ENCODE measurements at regions not wholly inside any gene's neighbourhood (a gene's known extent, or its start where the extent isn't known, plus 50 kb on each side); places are given as distances from the start of the nearest gene placed in this dataset.

DNA sequence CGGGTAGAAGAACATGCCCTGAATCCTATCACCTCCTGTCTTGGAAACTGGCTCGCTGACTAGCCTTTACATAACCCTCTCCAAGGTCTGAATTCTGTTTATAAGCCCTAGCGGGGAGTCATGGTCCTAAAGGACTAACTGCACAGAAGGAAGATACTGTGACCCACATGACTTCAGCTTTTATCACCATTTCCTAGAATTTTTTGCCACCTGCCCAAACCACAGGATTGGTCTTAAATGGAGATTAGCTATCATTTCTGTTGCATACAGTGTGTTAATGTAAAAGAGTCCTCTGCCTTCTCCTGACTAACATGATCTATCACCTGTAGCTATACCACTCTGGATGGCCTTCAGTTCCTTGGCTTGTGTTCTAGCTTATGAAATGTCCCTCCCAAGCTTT, 319.2 kb downstream of the DUSP6 start:
- no peaks in the 10 kb centered on the region for H3K27me3 Mint-ChIP-seq

DNA sequence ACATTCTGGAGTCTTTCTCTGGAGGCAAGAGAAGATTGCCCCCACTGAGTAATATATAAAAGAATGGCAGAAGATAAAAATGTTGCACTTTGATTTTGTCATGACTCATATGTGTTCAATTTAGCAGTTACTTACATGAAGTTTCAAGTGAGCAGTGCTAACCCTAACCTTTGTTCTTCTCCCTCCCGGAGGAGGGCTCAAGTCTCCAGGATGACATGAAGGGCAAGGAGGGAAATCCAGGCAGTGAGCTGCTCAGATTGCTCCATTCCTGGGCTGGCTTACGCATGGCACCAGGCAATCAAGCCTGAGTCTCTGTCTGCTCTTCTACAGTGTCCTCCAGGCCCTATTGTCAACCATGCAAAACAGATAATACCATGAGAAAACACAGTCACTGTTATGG, 322.3 kb downstream of the DUSP6 start:
- Mint-ChIP-seq H3K9me3 (no peaks in the 10 kb centered on the region), H3K4me3 (no peak overlapping the region), H3K36me3 (ENCODE audit: low read depth) (no peaks in the 10 kb centered on the region), H3K27ac (no peak overlapping the region), H3K4me1 (peaks cover 14% of the 10 kb centered on the region), H3K27me3 (peaks cover 4% of the 10 kb centered on the region)
- no peak for ATAC-seq (replicated peaks)

More for the DNA sequence above, 319.2 kb downstream of the DUSP6 start:
- H3K9me3 Mint-ChIP-seq = no peaks in the 10 kb centered on the region
- H3K36me3 Mint-ChIP-seq (ENCODE audit: low read depth) = no peaks in the 10 kb centered on the region
- peak; percentile 63 for ATAC-seq (replicated peaks)
- H3K27ac Mint-ChIP-seq = no peak overlapping the region
- no peak overlapping the region for H3K4me3 Mint-ChIP-seq
- H3K4me1 Mint-ChIP-seq = peaks cover 20% of the 10 kb centered on the region

DNA sequence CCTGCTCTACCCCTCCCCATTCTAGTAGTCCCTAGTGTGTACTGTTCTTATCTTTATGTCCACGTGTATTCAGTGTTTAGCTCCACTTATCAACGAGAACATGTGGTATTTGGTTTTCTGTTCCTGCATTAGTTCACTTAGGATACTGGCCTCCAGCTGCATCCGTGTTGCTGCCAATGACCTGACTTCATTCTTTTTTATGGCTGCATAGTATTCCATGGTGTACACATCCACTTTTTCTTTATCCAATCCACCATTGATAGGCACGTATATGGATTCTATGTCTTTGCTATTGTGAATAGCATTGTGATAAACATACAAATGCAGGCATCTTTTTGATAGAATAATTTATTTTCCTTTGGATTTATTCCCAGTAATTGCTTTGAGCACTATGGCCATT, 327.7 kb downstream of the DUSP6 start:
- ATAC-seq (replicated peaks) = no peak
- peaks cover 4% of the 10 kb centered on the region for H3K27me3 Mint-ChIP-seq
- H3K4me3 Mint-ChIP-seq = no peak overlapping the region
- no peaks in the 10 kb centered on the region for H3K9me3 Mint-ChIP-seq
- H3K36me3 Mint-ChIP-seq (ENCODE audit: low read depth) = no peaks in the 10 kb centered on the region
- no peak overlapping the region for H3K27ac Mint-ChIP-seq
- no peaks in the 10 kb centered on the region for H3K4me1 Mint-ChIP-seq

DNA sequence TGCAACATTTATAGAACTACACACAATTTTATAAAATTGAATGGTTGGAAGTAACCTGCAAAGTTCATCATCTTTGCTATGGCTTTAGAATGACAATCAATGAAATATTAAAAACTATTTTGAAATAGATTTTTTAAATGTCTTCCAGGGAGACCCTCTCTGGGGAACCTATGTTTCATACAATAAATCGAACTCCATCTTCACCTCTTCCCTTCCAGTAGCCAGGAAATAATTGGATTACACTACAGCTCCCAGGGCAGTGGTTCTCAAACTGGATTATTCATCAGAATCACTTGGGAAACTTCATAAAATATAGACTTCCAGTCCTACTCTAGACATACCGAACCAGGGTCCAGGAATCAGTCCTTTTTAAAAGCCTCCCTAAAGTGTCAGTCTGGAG, 328.4 kb downstream of the DUSP6 start:
- Mint-ChIP-seq H3K9me3 (no peaks in the 10 kb centered on the region), H3K36me3 (ENCODE audit: low read depth) (no peaks in the 10 kb centered on the region), H3K4me3 (no peak overlapping the region)

DNA sequence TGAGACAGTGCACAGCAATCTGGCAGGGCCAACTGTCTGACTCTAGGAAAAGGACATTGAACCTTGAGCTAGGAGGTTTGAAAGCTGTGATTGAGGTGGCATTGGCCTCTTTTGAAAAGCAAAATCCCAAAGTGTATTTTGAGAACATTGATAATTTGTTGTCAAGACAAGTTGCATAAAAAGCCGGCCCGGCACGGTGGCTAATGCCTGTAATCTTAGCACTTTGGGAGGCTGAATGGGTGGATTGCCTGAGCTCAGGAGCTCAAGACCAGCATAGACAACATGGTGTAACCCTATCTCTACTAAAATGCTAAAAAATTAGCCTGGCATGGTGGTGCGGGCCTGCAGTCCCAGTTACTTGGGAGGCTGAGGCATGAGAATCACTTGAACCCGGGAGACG, 331.6 kb downstream of the DUSP6 start:
- H3K27me3 Mint-ChIP-seq = peaks cover 5% of the 10 kb centered on the region
- no peak overlapping the region for H3K27ac Mint-ChIP-seq
- no peaks in the 10 kb centered on the region for H3K4me1 Mint-ChIP-seq
- H3K36me3 Mint-ChIP-seq (ENCODE audit: low read depth) = no peaks in the 10 kb centered on the region
- no peaks in the 10 kb centered on the region for H3K9me3 Mint-ChIP-seq
- no peak for ATAC-seq (replicated peaks)
- H3K4me3 Mint-ChIP-seq = no peak overlapping the region

More for the DNA sequence above, 328.4 kb downstream of the DUSP6 start:
- H3K4me1 Mint-ChIP-seq = no peaks in the 10 kb centered on the region
- ATAC-seq (replicated peaks) = no peak
- peaks cover 4% of the 10 kb centered on the region for H3K27me3 Mint-ChIP-seq
- no peak overlapping the region for H3K27ac Mint-ChIP-seq

DNA sequence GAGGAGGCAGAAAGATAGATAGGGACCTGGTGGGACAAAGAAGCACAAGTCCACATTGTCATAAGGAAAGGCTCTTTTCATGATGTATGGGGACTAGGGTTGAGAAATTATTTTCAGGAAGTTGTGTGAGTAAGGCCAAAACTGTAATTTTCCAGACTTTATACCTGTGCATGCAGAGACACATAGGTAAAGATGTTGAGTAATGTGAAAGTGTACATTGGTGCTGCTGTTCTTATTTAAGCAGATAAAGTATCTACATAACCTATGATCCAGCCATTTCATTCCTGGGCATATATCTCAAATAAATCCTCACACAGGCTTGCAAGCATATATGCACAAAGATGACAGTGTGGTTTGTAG, 332.2 kb downstream of the DUSP6 start:
- Mint-ChIP-seq H3K4me1 (no peaks in the 10 kb centered on the region), H3K4me3 (no peak overlapping the region), H3K27me3 (peaks cover 6% of the 10 kb centered on the region), H3K36me3 (ENCODE audit: low read depth) (no peaks in the 10 kb centered on the region), H3K27ac (no peak overlapping the region), H3K9me3 (no peaks in the 10 kb centered on the region)
- no peak for ATAC-seq (replicated peaks)

DNA sequence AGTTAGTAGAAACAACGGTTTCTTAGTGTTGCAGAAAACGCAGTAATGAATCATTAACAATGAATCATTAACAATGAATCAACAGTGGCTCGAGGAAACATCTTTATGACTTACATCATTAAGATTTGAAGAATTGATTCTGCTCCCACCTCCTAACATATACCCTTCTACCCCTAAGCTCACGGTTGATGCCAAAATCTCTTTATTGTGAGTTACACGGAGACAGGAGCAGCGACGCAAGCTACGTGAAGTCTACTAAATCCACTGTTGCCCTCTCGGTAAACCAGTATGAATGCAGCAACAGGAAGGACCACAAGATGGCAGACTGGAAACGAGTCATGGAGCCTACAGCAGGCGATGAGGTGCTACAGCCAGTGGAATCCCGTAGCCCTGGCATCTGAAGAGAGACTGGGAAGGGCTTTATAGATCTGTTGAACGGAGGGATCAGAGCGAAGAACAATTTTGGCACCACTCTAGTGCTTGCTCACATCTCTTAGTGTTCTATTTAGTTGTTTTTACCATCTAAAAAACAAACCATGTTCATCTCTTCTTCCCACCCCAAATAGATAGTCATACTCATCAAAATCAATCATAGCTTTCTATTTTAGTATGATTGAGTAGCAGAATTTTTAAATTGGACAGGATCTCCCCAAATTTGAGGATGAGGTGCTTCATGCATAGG, 332.7 kb downstream of the DUSP6 start:
- ATAC-seq (replicated peaks) = peak; percentile 87
- Mint-ChIP-seq H3K9me3 (no peaks in the 10 kb centered on the region), H3K36me3 (ENCODE audit: low read depth) (no peaks in the 10 kb centered on the region), H3K27me3 (peaks cover 6% of the 10 kb centered on the region), H3K4me3 (no peak overlapping the region), H3K4me1 (no peaks in the 10 kb centered on the region), H3K27ac (no peak overlapping the region)

DNA sequence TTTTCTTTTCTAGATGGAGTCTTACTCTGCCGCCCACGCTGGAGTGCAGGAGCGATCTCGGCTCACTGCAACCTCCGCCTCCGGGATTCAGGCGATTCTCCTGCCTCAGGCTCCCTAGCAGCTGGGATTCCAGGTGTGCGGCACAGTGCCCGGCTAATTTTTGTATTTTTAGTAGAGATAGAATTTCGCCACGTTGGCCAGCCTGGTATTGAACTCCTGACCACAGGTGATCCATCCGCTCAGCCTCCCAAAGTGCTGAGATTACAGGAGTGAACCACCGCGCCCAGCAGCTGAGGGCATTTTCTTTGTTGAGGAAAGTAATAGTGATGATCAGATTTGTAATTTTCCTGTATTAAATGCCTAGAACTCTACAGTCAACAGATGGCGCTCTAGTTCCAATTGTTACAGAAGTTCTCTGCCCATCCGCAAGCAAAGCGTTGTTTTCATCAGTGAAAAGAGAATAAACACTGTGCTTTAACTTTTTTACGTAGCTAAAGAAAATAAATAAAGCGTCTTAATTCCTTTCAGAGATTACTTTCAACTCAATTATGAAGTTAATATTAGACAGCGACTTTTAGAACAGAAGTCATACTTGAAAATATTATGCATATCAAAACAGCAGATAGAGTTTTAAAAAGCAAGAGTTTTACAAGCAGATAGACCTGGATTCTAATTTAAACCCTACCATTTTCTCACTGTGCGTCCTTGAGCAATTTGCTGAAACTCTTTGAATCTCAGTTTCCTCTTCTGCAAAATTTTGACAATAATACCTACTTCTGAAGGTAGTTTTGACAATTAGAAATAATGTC, 335.1 kb downstream of the DUSP6 start:
- no peaks in the 10 kb centered on the region for H3K9me3 Mint-ChIP-seq
- peak overlapping the region; percentile 5 for H3K27ac Mint-ChIP-seq
- no peaks in the 10 kb centered on the region for H3K36me3 Mint-ChIP-seq (ENCODE audit: low read depth)
- H3K27me3 Mint-ChIP-seq = peaks cover 6% of the 10 kb centered on the region
- peak; percentile 30 for ATAC-seq (replicated peaks)
- peak overlapping the region; percentile 46 for H3K4me3 Mint-ChIP-seq
- no peaks in the 10 kb centered on the region for H3K4me1 Mint-ChIP-seq

DNA sequence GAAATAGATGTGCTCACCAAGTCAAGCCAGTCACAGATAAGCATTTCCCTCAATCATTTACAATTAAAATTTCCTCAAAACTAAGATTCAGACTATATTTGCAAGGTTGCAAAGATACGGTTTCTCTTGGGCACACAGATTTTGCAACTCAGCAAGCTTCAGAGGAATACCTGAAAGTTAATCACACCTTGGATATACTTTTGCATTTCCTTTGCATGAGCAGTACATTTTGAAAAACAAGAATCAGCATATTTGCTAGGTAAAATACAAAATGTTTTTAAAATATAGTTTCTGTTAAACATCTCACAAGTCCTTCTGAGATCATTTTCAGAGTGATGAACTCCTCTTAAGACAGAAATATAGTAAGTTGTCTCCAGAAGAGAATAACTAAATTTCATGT, 336.9 kb downstream of the DUSP6 start:
- no peak for ATAC-seq (replicated peaks)
- Mint-ChIP-seq H3K36me3 (ENCODE audit: low read depth) (no peaks in the 10 kb centered on the region), H3K4me3 (no peak overlapping the region), H3K27ac (no peak overlapping the region), H3K27me3 (peaks cover 15% of the 10 kb centered on the region), H3K9me3 (no peaks in the 10 kb centered on the region), H3K4me1 (no peaks in the 10 kb centered on the region)

DNA sequence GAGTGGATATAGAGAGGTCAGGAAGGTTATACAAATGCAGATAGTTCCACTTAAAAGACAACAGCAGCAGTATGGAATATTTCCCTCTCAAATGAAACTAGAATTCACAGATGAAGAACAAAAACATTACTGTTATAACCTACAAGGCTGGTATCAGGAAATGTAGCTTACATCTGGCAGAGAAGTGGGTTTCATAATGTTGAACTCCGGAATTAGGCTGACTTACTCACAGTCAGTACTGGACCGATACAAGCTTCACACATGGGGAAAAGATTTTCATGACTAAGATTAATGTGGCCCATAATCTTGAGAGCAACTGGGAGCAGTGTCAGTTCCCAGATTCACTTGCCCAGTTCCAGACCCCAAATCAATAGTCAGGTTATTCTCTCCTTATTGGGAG, 353.9 kb downstream of the DUSP6 start:
- no peak for ATAC-seq (replicated peaks)
- Mint-ChIP-seq H3K4me3 (no peak overlapping the region), H3K27me3 (peaks cover 14% of the 10 kb centered on the region), H3K36me3 (ENCODE audit: low read depth) (no peaks in the 10 kb centered on the region), H3K9me3 (no peaks in the 10 kb centered on the region), H3K27ac (no peak overlapping the region), H3K4me1 (no peaks in the 10 kb centered on the region)

DNA sequence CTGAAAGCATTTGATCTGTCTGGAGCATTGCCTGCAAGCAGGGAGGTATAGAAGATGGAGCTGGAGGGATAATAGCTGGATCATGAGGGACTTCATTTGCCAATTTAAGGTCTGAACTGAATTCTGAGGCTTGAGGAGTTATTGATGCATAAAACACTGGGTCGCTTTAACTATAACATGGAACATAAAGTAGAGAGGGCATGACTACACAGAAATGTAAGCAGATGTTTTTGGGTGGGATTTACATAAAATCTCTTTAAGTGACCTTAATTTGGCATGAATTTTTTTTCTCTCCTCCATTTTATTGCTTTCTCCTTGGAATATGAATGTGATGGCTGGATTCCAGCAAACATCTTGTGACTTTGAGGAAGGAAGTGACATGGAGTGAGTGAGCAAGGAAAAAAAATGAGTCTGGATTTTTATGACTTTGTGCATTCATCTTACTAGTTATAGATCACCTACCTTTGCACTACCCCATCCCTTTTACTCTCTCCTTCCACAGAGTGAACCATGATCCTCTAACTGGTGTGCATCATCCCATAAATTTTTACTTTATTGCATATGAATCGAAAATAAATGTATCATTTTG, 356.0 kb downstream of the DUSP6 start:
- no peak for ATAC-seq (replicated peaks)
- Mint-ChIP-seq H3K36me3 (ENCODE audit: low read depth) (no peaks in the 10 kb centered on the region), H3K27me3 (peaks cover 14% of the 10 kb centered on the region), H3K4me1 (no peaks in the 10 kb centered on the region), H3K4me3 (no peak overlapping the region), H3K9me3 (no peaks in the 10 kb centered on the region), H3K27ac (no peak overlapping the region)

DNA sequence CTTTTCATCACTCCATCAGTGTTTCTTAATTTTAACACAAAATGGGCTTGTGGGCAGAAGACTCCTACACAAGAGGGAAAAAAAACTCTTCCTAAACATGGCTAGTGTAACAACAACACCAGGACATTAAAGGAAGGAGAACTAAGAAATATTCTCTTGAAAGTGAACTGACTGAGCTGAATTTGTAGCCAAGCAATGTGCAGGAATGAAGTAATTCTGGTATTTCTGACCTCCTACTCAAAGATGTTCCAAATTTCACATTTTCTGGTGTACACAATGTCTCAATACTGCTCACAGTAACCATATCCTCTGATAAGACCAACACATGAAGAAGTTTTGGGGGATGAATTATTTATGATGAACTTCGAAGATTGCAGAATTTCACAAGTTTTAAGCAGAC, 357.3 kb downstream of the DUSP6 start:
- Mint-ChIP-seq H3K4me1 (no peaks in the 10 kb centered on the region), H3K27me3 (peaks cover 18% of the 10 kb centered on the region), H3K9me3 (no peaks in the 10 kb centered on the region), H3K27ac (no peak overlapping the region), H3K4me3 (no peak overlapping the region), H3K36me3 (ENCODE audit: low read depth) (no peaks in the 10 kb centered on the region)
- no peak for ATAC-seq (replicated peaks)

DNA sequence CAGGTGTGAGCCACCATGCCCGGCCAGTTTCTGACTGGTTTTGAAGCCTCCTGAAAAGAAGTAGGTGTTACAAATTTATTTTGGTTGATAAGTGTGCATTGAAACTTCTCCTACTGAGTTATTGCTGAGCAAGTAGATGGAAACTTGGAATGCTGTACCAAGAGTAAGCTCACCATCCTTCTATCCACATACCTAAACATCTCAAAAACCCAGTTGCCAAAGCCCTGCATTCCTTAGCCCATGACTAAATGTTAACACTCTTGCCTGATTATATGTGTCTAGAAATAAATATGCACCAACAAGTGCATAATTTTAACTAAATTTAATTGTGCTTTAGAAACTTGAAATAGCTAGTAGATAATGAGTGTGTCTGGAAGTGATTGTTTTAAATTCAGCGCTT, 357.8 kb downstream of the DUSP6 start:
- Mint-ChIP-seq H3K9me3 (no peaks in the 10 kb centered on the region), H3K27ac (no peak overlapping the region), H3K36me3 (ENCODE audit: low read depth) (no peaks in the 10 kb centered on the region), H3K4me3 (no peak overlapping the region), H3K27me3 (peaks cover 18% of the 10 kb centered on the region), H3K4me1 (no peaks in the 10 kb centered on the region)
- ATAC-seq (replicated peaks) = no peak

DNA sequence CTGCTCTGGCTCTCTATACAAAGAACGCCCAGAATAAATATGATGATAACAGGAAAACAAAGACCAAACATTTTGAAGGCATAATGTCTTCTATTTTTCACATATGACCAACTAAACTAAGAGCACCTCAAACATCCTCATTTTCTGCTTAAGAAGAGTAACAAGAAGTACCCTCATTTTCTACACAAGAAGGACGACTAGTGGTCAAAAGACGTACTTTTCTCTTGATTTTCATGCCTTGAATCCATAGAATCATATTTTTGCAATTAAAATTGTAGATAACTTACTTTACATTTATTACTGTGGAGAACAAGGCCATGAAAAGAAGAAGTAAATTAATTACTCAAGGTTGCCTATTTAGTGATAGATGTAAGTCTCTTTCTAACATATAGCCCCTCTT, 358.6 kb downstream of the DUSP6 start:
- H3K27me3 Mint-ChIP-seq = peaks cover 18% of the 10 kb centered on the region
- H3K4me1 Mint-ChIP-seq = no peaks in the 10 kb centered on the region
- H3K9me3 Mint-ChIP-seq = no peaks in the 10 kb centered on the region
- no peaks in the 10 kb centered on the region for H3K36me3 Mint-ChIP-seq (ENCODE audit: low read depth)
- H3K4me3 Mint-ChIP-seq = no peak overlapping the region
- H3K27ac Mint-ChIP-seq = no peak overlapping the region
- ATAC-seq (replicated peaks) = no peak

DNA sequence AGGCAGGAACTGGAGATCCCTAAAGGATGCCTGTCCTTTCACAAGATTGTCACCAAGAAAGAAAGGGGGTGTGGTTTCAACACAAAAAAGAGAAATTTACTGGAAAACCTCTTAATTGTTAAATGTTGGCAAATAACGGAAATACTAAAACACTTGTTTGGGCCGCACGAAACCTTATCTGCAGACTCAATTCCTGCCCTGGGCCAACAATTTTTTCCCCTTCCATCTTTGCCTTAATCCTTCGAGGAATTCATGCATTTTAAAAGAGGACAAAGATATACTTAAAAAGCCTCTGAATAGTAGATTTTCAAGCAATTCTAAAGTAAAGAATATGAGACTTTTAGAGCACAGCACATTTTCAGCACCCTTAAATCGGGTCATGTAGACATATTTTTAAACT, 366.2 kb downstream of the DUSP6 start:
- no peaks in the 10 kb centered on the region for H3K36me3 Mint-ChIP-seq (ENCODE audit: low read depth)
- H3K9me3 Mint-ChIP-seq = no peaks in the 10 kb centered on the region
- H3K4me1 Mint-ChIP-seq = no peaks in the 10 kb centered on the region
- ATAC-seq (replicated peaks) = no peak
- H3K27ac Mint-ChIP-seq = no peak overlapping the region
- H3K27me3 Mint-ChIP-seq = peaks cover 25% of the 10 kb centered on the region
- no peak overlapping the region for H3K4me3 Mint-ChIP-seq
